Heart right ventricle (tissue), 16 donors: ENCODE measurements at regions not wholly inside any gene's neighbourhood (a gene's known extent, or its start where the extent isn't known, plus 50 kb on each side); places are given as distances from the start of the nearest gene placed in this dataset.

ENCODE experiments used
- ATAC-seq, 8 donors: fragments of 200-7000 bp; cut with Tn5 transposase; one replicate each; pipeline ENCODE4 v1.9.1; 2020; ENCODE audit warnings: mild to moderate bottlenecking in 8 of 8, moderate library complexity in 8 of 8, moderate number of reproducible peaks in 1 of 8
- DNase-seq, 2 donors: peaks; one replicate each; pipeline ENCODE4 v3.0.0-alpha.2; 2020
- H3K27ac ChIP-seq, 10 donors: fragments of 200-600 bp; sonication (generic) in 2 of 10; one replicate each; pipeline versions ENCODE4 v1.5.0 to v1.8.0; 2020 to 2022; ENCODE audit warnings: mild to moderate bottlenecking in 3 of 10
- H3K27me3 ChIP-seq, 7 donors: fragments of 200-600 bp; one replicate each; pipeline ENCODE4 v1.8.0; 2021 to 2022; ENCODE audit warnings: mild to moderate bottlenecking in 2 of 7
- H3K36me3 ChIP-seq, 9 donors: fragments of 200-600 bp; sonication (generic) in 1 of 9; one replicate each; pipeline versions ENCODE4 v1.5.0 to v1.8.0; 2020 to 2022; ENCODE audit warnings: mild to moderate bottlenecking in 2 of 9
- H3K4me1 ChIP-seq, 9 donors: fragments of 200-600 bp; sonication (generic) in 1 of 9; one replicate each; pipeline versions ENCODE4 v1.5.0 to v1.8.0; 2020 to 2022; ENCODE audit warnings: mild to moderate bottlenecking in 4 of 9
- H3K4me3 ChIP-seq, 10 donors: fragments of 200-600 bp; sonication (generic) in 2 of 10; one replicate each; pipeline versions ENCODE4 v1.5.0 to v1.8.0; 2020 to 2022; ENCODE audit warnings: mild to moderate bottlenecking in 7 of 10, moderate library complexity in 2 of 10
- H3K9me3 ChIP-seq, 11 donors: fragments of 200-600 bp in 10 of 11; sonication (generic) in 2 of 11; one replicate each; pipeline versions ENCODE4 v1.5.0 to v1.8.0; 2013 to 2022; ENCODE audit warnings: mild to moderate bottlenecking in 2 of 11, control low read depth in 1 of 11, moderate library complexity in 1 of 11
- CTCF ChIP-seq, 9 donors: fragments of 200-600 bp; sonication (generic) in 2 of 9; IDR thresholded peaks; one replicate each; pipeline versions ENCODE4 v1.5.0 to v1.8.0; 2021 to 2022; ENCODE audit warnings: antibody characterized with exemption in 9 of 9, mild to moderate bottlenecking in 5 of 9, moderate library complexity in 1 of 9
- WGBS, 2 donors: extraction: QIAGEN DNeasy Blood & Tissue Kit; methylation state at CpG; one replicate each; pipeline ENCODE4 v1.1.7; 2013; ENCODE audit warnings: inconsistent platforms in 1 of 2; 5-methylcytosine and 5-hydroxymethylcytosine counted together
- intact Hi-C, 10 donors: fragments of 100-400 bp; cut with DNase I; formaldehyde crosslinking; loops; one replicate each; pipeline versions ENCODE4 v1.11.1 to v1.14.2; 2022
- donor health status: Arrhythmogenic right ventricular cardiomyopathy.
- donor health status: ischemic (EF 13 %, LVEDD 7.1; RV severe dilation, severe dysfunction).
- donor health status: healthy with polysubstance abuse.
- donor health status: DM: no; HTN: yes; CAD: no.
- donor health status: DM: no; HTN: no; CAD: no.
- donor health status: ischemic (EF 25% LVEDD 6.9; RV normal size, moderate dysfunction).
- donor health status: ischemic (EF 25% LVEDD 5.7; RV mildly dilated, moderate dysfunction).
- donor health status: healthy.
- donor health status: DM: yes; HTN: yes; CAD: no.
- donor health status: Ischemic cardiomyopathy.
- donor health status: ischemic (EF 35%, LVEDD 5.7; RV mildly dilated, moderate dysfunction).
- donor health status: nonischemic (EF 11% LVEDD 7.7; RV severe dilation, severe dysfunction).
- donor health status: DM: yes; HTN: yes; CAD: no.
- donor health status: PGD.
- donor health status: ischemic (EF 29% LVEDD 5.4; RV normal size, mild dysfunction).
- donor health status: nonischemic (EF 23%, LVEDD 6.1; RV moderate dilation, normal function).

GRCh38 chr3:117743993-117744392 lies 1034.4 kb downstream of the TUSC7 start:
- Histone ChIP-seq H3K9me3 (no peaks in the 10 kb centered on the region), H3K36me3 (no peaks in the 10 kb centered on the region), H3K27ac (no peak overlapping the region), H3K4me1 (no peaks in the 10 kb centered on the region), H3K4me3 (no peak overlapping the region), H3K27me3 (peaks cover 0 to 4% (median 0%) of the 10 kb centered on the region in 7 donors)
- intact Hi-C loops = no loop called here
- TF ChIP-seq CTCF (IDR thresholded peaks at IDR 0.05) = no peak
- DNase-seq = no peak
- no peak for ATAC-seq
- WGBS, 2 donors = 85 to 89% methylated on average over 1 of the region's 1 CpG

- ATAC-seq = no peak
- 62 to 67% methylated on average over 1 of the region's 1 CpG for WGBS, 2 donors
Measured at GRCh38 chr3:117744935-117745334, 1035.4 kb downstream of the TUSC7 start.

GRCh38 chr3:117745516-117745915 lies 1035.9 kb downstream of the TUSC7 start:
- Histone ChIP-seq H3K36me3 (no peaks in the 10 kb centered on the region), H3K9me3 (no peaks in the 10 kb centered on the region), H3K4me1 (no peaks in the 10 kb centered on the region), H3K27me3 (no peaks in the 10 kb centered on the region), H3K27ac (no peak overlapping the region), H3K4me3 (no peak overlapping the region)
- intact Hi-C loops = no loop called here
- TF ChIP-seq CTCF (IDR thresholded peaks at IDR 0.05) = no peak
- 80 to 89% methylated on average over 6 of the region's 6 CpGs for WGBS, 2 donors
- ATAC-seq (no peak), DNase-seq (no peak)

More at GRCh38 chr3:117744935-117745334, 1035.4 kb downstream of the TUSC7 start:
- H3K36me3 ChIP-seq = no peaks in the 10 kb centered on the region
- H3K27me3 ChIP-seq = peaks cover 0 to 4% (median 0%) of the 10 kb centered on the region in 7 donors
- no peak overlapping the region for H3K4me3 ChIP-seq
- H3K27ac ChIP-seq = no peak overlapping the region
- no peak for DNase-seq
- intact Hi-C loops = no loop called here
- no peaks in the 10 kb centered on the region for H3K9me3 ChIP-seq
- no peak for TF ChIP-seq CTCF (IDR thresholded peaks at IDR 0.05)
- H3K4me1 ChIP-seq = no peaks in the 10 kb centered on the region

GRCh38 chr3:117746066-117746465 lies 1036.5 kb downstream of the TUSC7 start:
- no peak for ATAC-seq
- no peak for TF ChIP-seq CTCF (IDR thresholded peaks at IDR 0.05)
- intact Hi-C loops = no loop called here

More at GRCh38 chr3:117746066-117746465, 1036.5 kb downstream of the TUSC7 start:
- Histone ChIP-seq H3K4me1 (no peaks in the 10 kb centered on the region), H3K4me3 (no peak overlapping the region), H3K9me3 (no peaks in the 10 kb centered on the region), H3K36me3 (no peaks in the 10 kb centered on the region), H3K27me3 (no peaks in the 10 kb centered on the region), H3K27ac (no peak overlapping the region)
- 73 to 84% methylated on average over 3 of the region's 3 CpGs for WGBS, 2 donors
- DNase-seq = no peak
